Right lobe of liver (tissue), 4 donors: ENCODE measurements at regions not wholly inside any gene's neighbourhood (a gene's known extent, or its start where the extent isn't known, plus 50 kb on each side); places are given as distances from the start of the nearest gene placed in this dataset.

Experiments
- POLR2A ChIP-seq: fragments of 450-650 bp; IDR thresholded peaks from one replicate; pipeline ENCODE4 v1.6.1; 2017; ENCODE audit warnings: antibody characterized with exemption, mild to moderate bottlenecking
- TF ChIP-seq, protein P1 (sequence below), 4 donors: fragments of 200-600 bp in 3 of 4; fragments of 450-650 bp in 1 of 4; IDR thresholded peaks; one replicate each; pipeline versions ENCODE4 v1.5.1 to v1.8.0; 2016 to 2022; ENCODE audit warnings: antibody characterized with exemption in 4 of 4, mild to moderate bottlenecking in 2 of 4
- donor health status: DM: no; HTN: no; CAD: no.
- donor health status: DM: no; HTN: no; CAD: no.
- donor health status: DM: no; HTN: yes; CAD: no.

GRCh38 chr5:37962389-37962788, 122.5 kb upstream of the GDNF start:
- TF ChIP-seq, protein P1, sequence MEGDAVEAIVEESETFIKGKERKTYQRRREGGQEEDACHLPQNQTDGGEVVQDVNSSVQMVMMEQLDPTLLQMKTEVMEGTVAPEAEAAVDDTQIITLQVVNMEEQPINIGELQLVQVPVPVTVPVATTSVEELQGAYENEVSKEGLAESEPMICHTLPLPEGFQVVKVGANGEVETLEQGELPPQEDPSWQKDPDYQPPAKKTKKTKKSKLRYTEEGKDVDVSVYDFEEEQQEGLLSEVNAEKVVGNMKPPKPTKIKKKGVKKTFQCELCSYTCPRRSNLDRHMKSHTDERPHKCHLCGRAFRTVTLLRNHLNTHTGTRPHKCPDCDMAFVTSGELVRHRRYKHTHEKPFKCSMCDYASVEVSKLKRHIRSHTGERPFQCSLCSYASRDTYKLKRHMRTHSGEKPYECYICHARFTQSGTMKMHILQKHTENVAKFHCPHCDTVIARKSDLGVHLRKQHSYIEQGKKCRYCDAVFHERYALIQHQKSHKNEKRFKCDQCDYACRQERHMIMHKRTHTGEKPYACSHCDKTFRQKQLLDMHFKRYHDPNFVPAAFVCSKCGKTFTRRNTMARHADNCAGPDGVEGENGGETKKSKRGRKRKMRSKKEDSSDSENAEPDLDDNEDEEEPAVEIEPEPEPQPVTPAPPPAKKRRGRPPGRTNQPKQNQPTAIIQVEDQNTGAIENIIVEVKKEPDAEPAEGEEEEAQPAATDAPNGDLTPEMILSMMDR (IDR thresholded peaks at IDR 0.05): no peak
- TF ChIP-seq POLR2A: no peak
